ENCODE measurements at regions not wholly inside any gene's neighbourhood (a gene's known extent, or its start where the extent isn't known, plus 50 kb on each side); places are given as distances from the start of the nearest gene placed in this dataset.

DNA sequence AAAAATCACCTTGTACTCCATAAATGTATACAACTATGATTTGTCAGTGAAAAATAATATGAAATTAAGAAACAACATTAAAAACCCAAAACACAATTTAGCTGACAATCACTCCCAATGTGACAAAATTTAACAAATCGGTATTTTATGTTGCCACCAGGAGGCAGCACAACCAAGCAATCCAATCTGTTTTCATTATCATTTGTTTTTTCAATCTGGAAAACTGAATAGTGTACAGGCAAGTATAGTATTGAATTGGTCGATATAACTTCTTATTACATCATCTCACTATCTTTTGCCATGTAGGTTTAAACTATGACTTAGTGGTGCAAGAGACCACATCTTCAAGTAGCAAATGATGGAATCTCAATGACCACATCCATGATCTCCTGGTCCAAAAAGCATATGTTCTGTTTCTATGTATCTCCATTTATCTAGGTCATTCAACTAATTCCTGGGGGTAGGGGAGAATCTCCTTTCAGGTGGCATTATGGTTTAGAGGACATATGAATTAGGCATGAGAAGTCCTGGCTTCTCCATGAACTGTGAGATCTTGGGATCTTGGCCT, 112.9 kb upstream of the AGA start:
- Histone ChIP-seq H3K4me3 (ENCODE audit: low read depth, low read length) (no peak overlapping the region), H3K27ac (ENCODE audit: insufficient read depth, low read length, poor library complexity, severe bottlenecking) (no peak overlapping the region), H3K9me3 (ENCODE audit: control insufficient read depth in 2 of 2, low read length in 2 of 2) (no peaks in the 10 kb centered on the region), H3K27me3 (ENCODE audit: control insufficient read depth, insufficient read depth, low read length) (no peaks in the 10 kb centered on the region), H3K4me1 (ENCODE audit: control insufficient read depth, insufficient read depth, low read length, poor library complexity, severe bottlenecking) (no peaks in the 10 kb centered on the region), H3K36me3 (ENCODE audit: control insufficient read depth, insufficient read depth, low read length) (no peaks in the 10 kb centered on the region)
- DNase-seq: peak in 1 of 3 donors; percentile 44
- ATAC-seq (ENCODE audit: low read depth in 2 of 2): no peak
- Mint-ChIP-seq H3K4me1 (no peaks in the 10 kb centered on the region), H3K4me3 (no peak overlapping the region), H3K27ac (no peak overlapping the region), H3K36me3 (no peaks in the 10 kb centered on the region), H3K27me3 (no peaks in the 10 kb centered on the region), H3K9me3 (peaks cover 0 to 2% (median 0%) of the 10 kb centered on the region in 7 donors)

DNA sequence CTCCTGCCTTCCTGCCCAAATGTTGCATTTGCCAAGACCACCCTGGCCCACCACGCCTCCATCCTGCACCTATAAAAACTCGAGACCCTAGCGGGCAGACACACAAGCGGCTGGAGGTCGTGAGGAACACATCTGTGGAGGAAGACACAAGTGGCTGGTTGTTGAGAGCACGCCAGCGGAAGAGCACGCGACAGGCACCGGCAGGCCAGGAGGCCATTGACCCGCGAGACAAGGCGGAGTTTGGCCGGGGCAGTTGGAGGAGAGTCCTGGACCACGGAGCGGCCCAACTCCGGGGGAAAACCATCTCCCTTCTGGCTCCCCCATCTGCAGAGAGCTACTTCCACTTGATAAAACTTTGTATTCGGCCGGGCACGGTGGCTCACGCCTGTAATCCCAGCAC, 115.2 kb upstream of the AGA start:
- no peak overlapping the region for H3K4me3 Mint-ChIP-seq
- H3K4me3 ChIP-seq (ENCODE audit: low read depth, low read length): no peak overlapping the region
- no peaks in the 10 kb centered on the region for H3K27me3 Mint-ChIP-seq
- no peaks in the 10 kb centered on the region for H3K4me1 ChIP-seq (ENCODE audit: control insufficient read depth, insufficient read depth, low read length, poor library complexity, severe bottlenecking)
- H3K36me3 Mint-ChIP-seq: no peaks in the 10 kb centered on the region
- H3K27me3 ChIP-seq (ENCODE audit: control insufficient read depth, insufficient read depth, low read length): no peaks in the 10 kb centered on the region
- peaks cover 0 to 2% (median 0%) of the 10 kb centered on the region in 7 donors for H3K9me3 Mint-ChIP-seq
- DNase-seq (no peak), ATAC-seq (ENCODE audit: low read depth in 2 of 2) (no peak)
- no peak overlapping the region for H3K27ac ChIP-seq (ENCODE audit: insufficient read depth, low read length, poor library complexity, severe bottlenecking)
- H3K27ac Mint-ChIP-seq: no peak overlapping the region
- H3K9me3 ChIP-seq (ENCODE audit: control insufficient read depth in 2 of 2, low read length in 2 of 2): no peaks in the 10 kb centered on the region
- H3K4me1 Mint-ChIP-seq: no peaks in the 10 kb centered on the region
- H3K36me3 ChIP-seq (ENCODE audit: control insufficient read depth, insufficient read depth, low read length): no peaks in the 10 kb centered on the region

- Mint-ChIP-seq H3K36me3 (no peaks in the 10 kb centered on the region), H3K9me3 (peaks cover 0 to 2% (median 0%) of the 10 kb centered on the region in 7 donors), H3K4me1 (no peaks in the 10 kb centered on the region), H3K27me3 (no peaks in the 10 kb centered on the region), H3K27ac (no peak overlapping the region), H3K4me3 (no peak overlapping the region)
- Histone ChIP-seq H3K27me3 (ENCODE audit: control insufficient read depth, insufficient read depth, low read length) (no peaks in the 10 kb centered on the region), H3K4me3 (ENCODE audit: low read depth, low read length) (no peak overlapping the region), H3K9me3 (ENCODE audit: control insufficient read depth in 2 of 2, low read length in 2 of 2) (no peaks in the 10 kb centered on the region), H3K36me3 (ENCODE audit: control insufficient read depth, insufficient read depth, low read length) (no peaks in the 10 kb centered on the region), H3K4me1 (ENCODE audit: control insufficient read depth, insufficient read depth, low read length, poor library complexity, severe bottlenecking) (no peaks in the 10 kb centered on the region), H3K27ac (ENCODE audit: insufficient read depth, low read length, poor library complexity, severe bottlenecking) (no peak overlapping the region)
- DNase-seq: no peak
- ATAC-seq (ENCODE audit: low read depth in 2 of 2): no peak
Measured at GRCh38 chr4:177558995-177559394, 116.8 kb upstream of the AGA start.

GRCh38 chr4:177562163-177562562, 119.9 kb upstream of the AGA start:
- Histone ChIP-seq H3K27ac (ENCODE audit: insufficient read depth, low read length, poor library complexity, severe bottlenecking) (no peak overlapping the region), H3K27me3 (ENCODE audit: control insufficient read depth, insufficient read depth, low read length) (no peaks in the 10 kb centered on the region), H3K36me3 (ENCODE audit: control insufficient read depth, insufficient read depth, low read length) (no peaks in the 10 kb centered on the region), H3K4me3 (ENCODE audit: low read depth, low read length) (no peak overlapping the region), H3K9me3 (ENCODE audit: control insufficient read depth in 2 of 2, low read length in 2 of 2) (no peaks in the 10 kb centered on the region), H3K4me1 (ENCODE audit: control insufficient read depth, insufficient read depth, low read length, poor library complexity, severe bottlenecking) (no peaks in the 10 kb centered on the region)
- Mint-ChIP-seq H3K9me3 (peaks cover 0 to 4% (median 0%) of the 10 kb centered on the region in 7 donors), H3K27ac (no peak overlapping the region), H3K4me3 (no peak overlapping the region), H3K4me1 (no peaks in the 10 kb centered on the region), H3K36me3 (no peaks in the 10 kb centered on the region), H3K27me3 (no peaks in the 10 kb centered on the region)
- DNase-seq (no peak), ATAC-seq (ENCODE audit: low read depth in 2 of 2) (no peak)

DNA sequence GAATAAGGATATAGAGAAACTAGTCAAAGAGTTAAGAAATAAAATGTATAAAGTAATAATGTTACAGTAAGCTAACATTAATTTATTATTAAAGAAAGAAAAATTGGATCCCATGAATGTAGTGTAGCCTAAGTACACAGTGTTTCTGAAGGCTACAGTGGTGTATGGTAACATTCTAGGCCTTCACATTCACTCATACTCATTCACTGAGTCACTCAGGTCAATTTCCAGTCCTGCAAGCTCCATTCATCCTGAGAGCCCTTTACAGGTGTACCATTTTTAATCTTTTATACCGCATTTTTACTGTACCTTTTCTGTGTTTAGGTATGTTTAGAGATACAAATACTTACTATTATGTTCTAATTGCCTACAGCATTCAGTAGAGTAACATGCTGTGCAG, 120.6 kb upstream of the AGA start:
- no peaks in the 10 kb centered on the region for H3K36me3 ChIP-seq (ENCODE audit: control insufficient read depth, insufficient read depth, low read length)
- no peaks in the 10 kb centered on the region for H3K4me1 Mint-ChIP-seq
- H3K36me3 Mint-ChIP-seq: no peaks in the 10 kb centered on the region
- no peak overlapping the region for H3K27ac ChIP-seq (ENCODE audit: insufficient read depth, low read length, poor library complexity, severe bottlenecking)
- H3K4me3 ChIP-seq (ENCODE audit: low read depth, low read length): no peak overlapping the region
- ATAC-seq (ENCODE audit: low read depth in 2 of 2) (no peak), DNase-seq (no peak)
- no peaks in the 10 kb centered on the region for H3K4me1 ChIP-seq (ENCODE audit: control insufficient read depth, insufficient read depth, low read length, poor library complexity, severe bottlenecking)
- H3K27me3 Mint-ChIP-seq: peaks cover 4% of the 10 kb centered on the region
- no peaks in the 10 kb centered on the region for H3K9me3 ChIP-seq (ENCODE audit: control insufficient read depth in 2 of 2, low read length in 2 of 2)
- H3K4me3 Mint-ChIP-seq: no peak overlapping the region
- no peaks in the 10 kb centered on the region for H3K27me3 ChIP-seq (ENCODE audit: control insufficient read depth, insufficient read depth, low read length)
- H3K27ac Mint-ChIP-seq: no peak overlapping the region
- H3K9me3 Mint-ChIP-seq: peaks cover 0 to 7% (median 0%) of the 10 kb centered on the region in 7 donors

DNA sequence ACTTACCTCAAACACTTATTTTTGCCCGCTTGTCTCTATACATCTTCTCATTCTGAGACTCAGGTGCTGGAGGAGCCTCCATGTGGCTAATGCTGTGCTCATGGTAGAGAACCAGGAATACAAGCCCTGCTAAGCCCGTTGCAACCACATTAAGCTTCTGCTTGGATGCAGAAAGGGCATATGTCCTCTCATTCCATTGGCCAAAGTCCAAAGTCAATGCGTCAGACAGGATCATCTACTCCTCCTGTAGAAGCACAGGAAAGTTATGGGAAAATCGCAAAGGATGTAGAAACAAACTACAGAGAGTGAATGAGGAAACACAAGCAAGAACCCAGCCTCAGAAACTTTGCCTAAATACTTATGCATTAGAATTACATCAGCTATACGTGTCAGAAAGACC, 124.5 kb upstream of the AGA start:
- ATAC-seq (ENCODE audit: low read depth in 2 of 2): no peak
- Histone ChIP-seq H3K9me3 (ENCODE audit: control insufficient read depth in 2 of 2, low read length in 2 of 2) (no peaks in the 10 kb centered on the region), H3K4me3 (ENCODE audit: low read depth, low read length) (no peak overlapping the region), H3K27me3 (ENCODE audit: control insufficient read depth, insufficient read depth, low read length) (no peaks in the 10 kb centered on the region), H3K27ac (ENCODE audit: insufficient read depth, low read length, poor library complexity, severe bottlenecking) (no peak overlapping the region), H3K4me1 (ENCODE audit: control insufficient read depth, insufficient read depth, low read length, poor library complexity, severe bottlenecking) (no peaks in the 10 kb centered on the region), H3K36me3 (ENCODE audit: control insufficient read depth, insufficient read depth, low read length) (no peaks in the 10 kb centered on the region)
- Mint-ChIP-seq H3K4me1 (no peaks in the 10 kb centered on the region), H3K36me3 (no peaks in the 10 kb centered on the region), H3K27me3 (peaks cover 4% of the 10 kb centered on the region), H3K4me3 (no peak overlapping the region), H3K27ac (no peak overlapping the region), H3K9me3 (peaks cover 0 to 6% (median 0%) of the 10 kb centered on the region in 7 donors)
- DNase-seq: no peak

GRCh38 chr4:177568931-177569330, 126.7 kb upstream of the AGA start:
- peaks cover 4% of the 10 kb centered on the region for H3K27me3 Mint-ChIP-seq
- Histone ChIP-seq H3K27ac (ENCODE audit: insufficient read depth, low read length, poor library complexity, severe bottlenecking) (no peak overlapping the region), H3K27me3 (ENCODE audit: control insufficient read depth, insufficient read depth, low read length) (no peaks in the 10 kb centered on the region), H3K4me3 (ENCODE audit: low read depth, low read length) (no peak overlapping the region), H3K36me3 (ENCODE audit: control insufficient read depth, insufficient read depth, low read length) (no peaks in the 10 kb centered on the region), H3K9me3 (ENCODE audit: control insufficient read depth in 2 of 2, low read length in 2 of 2) (no peaks in the 10 kb centered on the region), H3K4me1 (ENCODE audit: control insufficient read depth, insufficient read depth, low read length, poor library complexity, severe bottlenecking) (no peaks in the 10 kb centered on the region)
- no peaks in the 10 kb centered on the region for H3K36me3 Mint-ChIP-seq
- ATAC-seq (ENCODE audit: low read depth in 2 of 2): no peak
- H3K4me1 Mint-ChIP-seq: no peaks in the 10 kb centered on the region
- no peak overlapping the region for H3K4me3 Mint-ChIP-seq
- no peak for DNase-seq
- peaks cover 0 to 6% (median 0%) of the 10 kb centered on the region in 7 donors for H3K9me3 Mint-ChIP-seq
- no peak overlapping the region for H3K27ac Mint-ChIP-seq

DNA sequence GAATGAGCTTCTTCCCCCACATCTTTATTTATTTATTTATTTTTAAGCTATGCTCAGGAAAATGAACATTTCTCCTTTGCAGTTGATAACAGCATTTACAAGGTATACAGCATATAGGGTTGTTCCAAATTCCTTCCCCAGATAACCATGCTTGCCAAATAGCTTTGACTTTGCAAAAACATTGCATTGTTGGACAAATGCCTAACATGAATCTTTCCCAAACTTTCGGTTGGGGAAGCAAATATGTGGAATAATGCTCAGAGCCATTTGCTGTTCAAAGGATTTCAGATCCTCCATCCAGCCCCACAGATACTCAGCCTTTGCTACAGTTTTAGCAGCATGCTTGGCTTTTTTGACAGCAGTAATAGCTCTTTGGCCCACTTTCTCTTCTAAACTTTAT, 127.2 kb upstream of the AGA start:
- no peak for ATAC-seq (ENCODE audit: low read depth in 2 of 2)
- H3K27me3 Mint-ChIP-seq: peaks cover 4% of the 10 kb centered on the region

More for the DNA sequence above, 127.2 kb upstream of the AGA start:
- no peak overlapping the region for H3K4me3 ChIP-seq (ENCODE audit: low read depth, low read length)
- Mint-ChIP-seq H3K4me3 (no peak overlapping the region), H3K27ac (no peak overlapping the region), H3K36me3 (no peaks in the 10 kb centered on the region), H3K9me3 (peaks cover 0 to 6% (median 0%) of the 10 kb centered on the region in 7 donors), H3K4me1 (no peaks in the 10 kb centered on the region)
- no peaks in the 10 kb centered on the region for H3K4me1 ChIP-seq (ENCODE audit: control insufficient read depth, insufficient read depth, low read length, poor library complexity, severe bottlenecking)
- no peaks in the 10 kb centered on the region for H3K27me3 ChIP-seq (ENCODE audit: control insufficient read depth, insufficient read depth, low read length)
- DNase-seq: no peak
- H3K27ac ChIP-seq (ENCODE audit: insufficient read depth, low read length, poor library complexity, severe bottlenecking): no peak overlapping the region
- H3K9me3 ChIP-seq (ENCODE audit: control insufficient read depth in 2 of 2, low read length in 2 of 2): no peaks in the 10 kb centered on the region
- no peaks in the 10 kb centered on the region for H3K36me3 ChIP-seq (ENCODE audit: control insufficient read depth, insufficient read depth, low read length)
